Endothelial cell of umbilical vein (primary cell): ENCODE measurements at regions not wholly inside any gene's neighbourhood (a gene's known extent, or its start where the extent isn't known, plus 50 kb on each side); places are given as distances from the start of the nearest gene placed in this dataset.

Experiments
- BruUV-seq: library from RNA; stranded (reverse); fragments of 400-500 nt; replicated peaks from 2 replicates; lab custom pipeline; 2021; lab: Mats Ljungman, UMichigan
- CTCF ChIA-PET: fragments of 300-600, 350-600 bp; sonication (Branson Sonifier 250); formaldehyde crosslinking; loops from one replicate; lab custom pipeline; 2021; ENCODE audit warnings: antibody characterized with exemption, inconsistent platforms; lab: Charles Lee
- POLR2A ChIA-PET: fragments of 300-600, 350-600 bp; sonication (Branson Sonifier 250); formaldehyde crosslinking; loops from one replicate; lab custom pipeline; 2021; ENCODE audit warnings: antibody characterized with exemption, inconsistent platforms; lab: Charles Lee
- DNase-seq: peaks from one replicate; pipeline ENCODE4 v3.0.0-alpha.2; 2011; ENCODE audit warnings: low read depth, low spot score
- FAIRE-seq: peaks from 2 replicates; lab custom pipeline; 2011; peaks lifted over from hg19 to GRCh38; lab: Jason Lieb, UNC
- H2AFZ ChIP-seq: 2 replicates; pipeline ENCODE4 v1.6.0; 2012; ENCODE audit warnings: low read depth, low read length, control low read depth, inconsistent platforms
- H3K27ac ChIP-seq: 2 replicates; pipeline ENCODE4 v1.5.1; 2011; ENCODE audit warnings: low read depth, mild to moderate bottlenecking, control low read depth, low read length, moderate library complexity; ENCODE audit not compliant: insufficient read depth
- H3K27me3 ChIP-seq, 2 experiments: 2 replicates each; pipeline versions ENCODE4 v1.6.0 to v1.6.1; 2011; ENCODE audit warnings: low read length in 2 of 2, mixed read lengths in 1 of 2; ENCODE audit not compliant: control insufficient read depth in 2 of 2, insufficient read depth in 2 of 2
- H3K36me3 ChIP-seq, 2 experiments: 2 replicates in 1 of 2; 3 replicates in 1 of 2; pipeline ENCODE4 v1.5.1; 2011; ENCODE audit warnings: low read length in 2 of 2, mild to moderate bottlenecking in 1 of 2, moderate library complexity in 1 of 2; ENCODE audit not compliant: control insufficient read depth in 2 of 2, insufficient read depth in 2 of 2; ENCODE audit errors: extremely low read depth in 1 of 2
- H3K4me1 ChIP-seq: 3 replicates; pipeline ENCODE4 v1.5.1; 2011; ENCODE audit warnings: mild to moderate bottlenecking, low read length; ENCODE audit not compliant: control insufficient read depth, insufficient read depth; ENCODE audit errors: extremely low read depth
- H3K4me2 ChIP-seq: 2 replicates; pipeline ENCODE4 v1.6.1; 2011; ENCODE audit warnings: low read length, control low read depth, mixed read lengths; ENCODE audit not compliant: insufficient read depth
- H3K4me3 ChIP-seq, 3 experiments: fragments of 200-600 bp in 1 of 3; sonication (generic), shearing (Covaris generic) in 1 of 3; replicated peaks in 1 of 3; 2 replicates each; pipeline ENCODE4 v1.5.1; 2011 to 2016; ENCODE audit warnings: control low read depth in 3 of 3, low read length in 3 of 3, mild to moderate bottlenecking in 2 of 3, inconsistent platforms in 1 of 3, low read depth in 1 of 3, moderate library complexity in 1 of 3; ENCODE audit not compliant: insufficient read depth in 1 of 3
- H3K79me2 ChIP-seq: 2 replicates; pipeline ENCODE4 v1.6.0; 2012; ENCODE audit warnings: low read length, inconsistent platforms; ENCODE audit not compliant: control insufficient read depth, insufficient read depth
- H3K9ac ChIP-seq: replicated peaks from 2 replicates; pipeline ENCODE3; 2011; ENCODE audit warnings: low read length, control low read depth; ENCODE audit not compliant: insufficient read depth; ENCODE audit errors: extremely low read depth
- H3K9me1 ChIP-seq: replicated peaks from 3 replicates; pipeline ENCODE4 v1.6.0; 2011; ENCODE audit warnings: mild to moderate bottlenecking, low read length; ENCODE audit not compliant: control insufficient read depth, insufficient read depth; ENCODE audit errors: extremely low read depth
- H3K9me3 ChIP-seq: replicated peaks from 2 replicates; pipeline ENCODE4 v1.5.1; 2012; ENCODE audit warnings: low read length, inconsistent platforms; ENCODE audit not compliant: control insufficient read depth, insufficient read depth
- H4K20me1 ChIP-seq: replicated peaks from 2 replicates; pipeline ENCODE3; 2011; ENCODE audit warnings: mild to moderate bottlenecking, low read length; ENCODE audit not compliant: control insufficient read depth, insufficient read depth; ENCODE audit errors: extremely low read depth
- FOS ChIP-seq: IDR thresholded peaks from 2 replicates; pipeline ENCODE4 v1.6.1; 2011; ENCODE audit warnings: mild to moderate bottlenecking, low read length, moderate library complexity, borderline replicate concordance; ENCODE audit not compliant: insufficient read depth
- GATA2 ChIP-seq: IDR thresholded peaks from 2 replicates; pipeline ENCODE4 v1.7.0; 2011; ENCODE audit warnings: low read depth, mild to moderate bottlenecking, moderate library complexity, mixed read lengths, low read length; ENCODE audit not compliant: insufficient read length, insufficient read depth
- MAX ChIP-seq: IDR thresholded peaks from 2 replicates; pipeline ENCODE4 v1.6.1; 2011; ENCODE audit not compliant: insufficient read depth, insufficient read length
- POLR2A ChIP-seq: IDR thresholded peaks from 2 replicates; pipeline ENCODE4 v1.6.1; 2012; ENCODE audit warnings: low read depth, mild to moderate bottlenecking, control low read depth, low read length
- dilution Hi-C: fragments of 300-500 bp; cut with MboI; formaldehyde crosslinking; loops from one replicate; pipeline ENCODE4 v1.15.0; 2019; ENCODE audit warnings: low sequenced_read_pairs; ENCODE audit not compliant: extremely low pct_ligation_motif_present
- intact Hi-C: fragments of 100-400 bp; cut with micrococcal nuclease; formaldehyde crosslinking; loops from one replicate; pipeline ENCODE4 v1.10.0; 2022

GRCh38 chr10:64601298-64601697, 1080.1 kb downstream of the REEP3 start:
- Histone ChIP-seq H2AFZ (no peak overlapping the region), H3K4me1 (no peaks in the 10 kb centered on the region), H3K79me2 (no peaks in the 10 kb centered on the region), H3K4me2 (no peak overlapping the region), H3K27ac (no peak overlapping the region), H3K36me3 (no peaks in the 10 kb centered on the region), H3K9ac (no peak overlapping the region), H3K27me3 (no peaks in the 10 kb centered on the region), H4K20me1 (no peaks in the 10 kb centered on the region), H3K9me3 (no peaks in the 10 kb centered on the region), H3K4me3 (no peak overlapping the region), H3K9me1 (no peaks in the 10 kb centered on the region)
- intact Hi-C loops (no loop called here), dilution Hi-C loops (no loop called here)
- ChIA-PET CTCF (no interaction called here), POLR2A (no interaction called here)
- BruUV-seq: no TSS peak
- FAIRE-seq (no peak), DNase-seq (no peak)
- TF ChIP-seq POLR2A (no peak), GATA2 (no peak)

GRCh38 chr10:64617085-64617484, 1095.9 kb downstream of the REEP3 start:
- Histone ChIP-seq H3K4me2 (no peak overlapping the region), H3K27me3 (no peaks in the 10 kb centered on the region), H3K9me3 (no peaks in the 10 kb centered on the region), H2AFZ (no peak overlapping the region), H4K20me1 (no peaks in the 10 kb centered on the region), H3K27ac (no peak overlapping the region), H3K4me3 (no peak overlapping the region), H3K9ac (no peak overlapping the region), H3K9me1 (no peaks in the 10 kb centered on the region), H3K79me2 (no peaks in the 10 kb centered on the region), H3K36me3 (no peaks in the 10 kb centered on the region), H3K4me1 (no peaks in the 10 kb centered on the region)
- CTCF ChIA-PET: no interaction called here
- dilution Hi-C loops (no loop called here), intact Hi-C loops (no loop called here)
- FAIRE-seq (no peak), DNase-seq (no peak)
- no TSS peak for BruUV-seq
- no peak for TF ChIP-seq FOS
- no peak for TF ChIP-seq MAX
- POLR2A ChIA-PET: no interaction called here
